PC-9 (cell line): ENCODE measurements at regions not wholly inside any gene's neighbourhood (a gene's known extent, or its start where the extent isn't known, plus 50 kb on each side); places are given as distances from the start of the nearest gene placed in this dataset.
"Not testable (repeated sequence)": the region's sequence is repeated elsewhere in the genome, so short reads cannot be mapped to it uniquely, and the experiment has no call there.

ENCODE experiments used
- BruUV-seq: library from RNA; stranded (reverse); fragments of 400-500 nt; replicated peaks from 2 replicates; lab custom pipeline; 2021; lab: Mats Ljungman, UMichigan
- CTCF ChIA-PET: fragments of 300-600 bp; sonication (Branson Sonifier 250); formaldehyde crosslinking; loops from one replicate; lab custom pipeline; 2022; ENCODE audit warnings: antibody characterized with exemption; lab: Charles Lee
- POLR2A ChIA-PET: fragments of 300-600 bp; sonication (Branson Sonifier 250); formaldehyde crosslinking; loops from one replicate; lab custom pipeline; 2022; ENCODE audit warnings: antibody characterized with exemption; ENCODE audit not compliant: unreplicated experiment; lab: Charles Lee
- DNase-seq, 2 experiments: peaks; one replicate each; pipeline versions ENCODE4 v3.0.0 to v3.0.0-alpha.2; 2015 to 2022; ENCODE audit warnings: mixed read lengths in 1 of 2
- H2AFZ ChIP-seq: fragments of 200-600 bp; sonication (generic); 2 replicates; pipeline ENCODE4 v1.8.1; 2017; ENCODE audit warnings: antibody characterized with exemption
- H3F3A ChIP-seq: fragments of 200-600 bp; sonication (generic); 2 replicates; pipeline ENCODE4 v1.8.1; 2017; ENCODE audit warnings: antibody characterized with exemption, mild to moderate bottlenecking, low read depth; ENCODE audit not compliant: insufficient read depth
- H3K27ac ChIP-seq: fragments of 200-600 bp; sonication (generic); 2 replicates; pipeline ENCODE4 v1.6.1; 2016; ENCODE audit warnings: mixed run types
- H3K27me3 ChIP-seq: fragments of 200-600 bp; sonication (generic); 2 replicates; pipeline ENCODE4 v1.6.1; 2016; ENCODE audit warnings: low read depth, mixed run types; ENCODE audit not compliant: insufficient read depth
- H3K36me3 ChIP-seq: fragments of 200-600 bp; sonication (generic); 2 replicates; pipeline ENCODE4 v1.6.1; 2016; ENCODE audit warnings: low read depth, mixed run types
- H3K4me1 ChIP-seq: fragments of 200-600 bp; sonication (generic); replicated peaks from 2 replicates; pipeline ENCODE4 v1.6.1; 2016; ENCODE audit warnings: mixed run types; ENCODE audit not compliant: insufficient read depth
- H3K4me2 ChIP-seq: fragments of 200-600 bp; sonication (generic); 2 replicates; pipeline ENCODE4 v1.6.1; 2017; ENCODE audit warnings: mixed run types
- H3K4me3 ChIP-seq: fragments of 200-600 bp; sonication (generic); 2 replicates; pipeline ENCODE4 v1.6.1; 2016; ENCODE audit warnings: mixed run types
- H3K79me2 ChIP-seq: fragments of 200-600 bp; sonication (generic); 2 replicates; pipeline ENCODE4 v1.6.1; 2017; ENCODE audit warnings: low read depth, mixed run types
- H3K9me2 ChIP-seq: fragments of 200-600 bp; sonication (generic); 2 replicates; pipeline ENCODE4 v1.8.1; 2017; ENCODE audit warnings: mild to moderate bottlenecking; ENCODE audit not compliant: insufficient read depth
- H3K9me3 ChIP-seq: fragments of 200-600 bp; sonication (generic); 2 replicates; pipeline ENCODE4 v1.8.1; 2016; ENCODE audit warnings: low read depth; ENCODE audit not compliant: insufficient read depth
- H4K20me1 ChIP-seq: fragments of 200-600 bp; sonication (generic); 2 replicates; pipeline ENCODE4 v1.8.1; 2017; ENCODE audit not compliant: insufficient read depth
- intact Hi-C: fragments of 100-400 bp; cut with micrococcal nuclease; formaldehyde crosslinking; loops from one replicate; pipeline ENCODE4 v1.10.0; 2022; ENCODE audit not compliant: unreplicated experiment

GRCh38 chr21:10325546-10325945, 195.8 kb upstream of the TPTE start:
- H3K4me3 ChIP-seq, CTCF ChIA-PET, DNase-seq, BruUV-seq, H3K79me2 ChIP-seq, H3K27ac ChIP-seq, H3F3A ChIP-seq, intact Hi-C loops, H4K20me1 ChIP-seq, H3K4me1 ChIP-seq, H3K4me2 ChIP-seq, H3K9me2 ChIP-seq, H3K27me3 ChIP-seq, H3K9me3 ChIP-seq, POLR2A ChIA-PET, H2AFZ ChIP-seq, H3K36me3 ChIP-seq: not testable (repeated sequence)

- H3K4me2 ChIP-seq, CTCF ChIA-PET, POLR2A ChIA-PET: not testable (repeated sequence)
These were observed 195.2 kb upstream of the TPTE start for GRCh38 chr21:10326146-10326545.

DNA sequence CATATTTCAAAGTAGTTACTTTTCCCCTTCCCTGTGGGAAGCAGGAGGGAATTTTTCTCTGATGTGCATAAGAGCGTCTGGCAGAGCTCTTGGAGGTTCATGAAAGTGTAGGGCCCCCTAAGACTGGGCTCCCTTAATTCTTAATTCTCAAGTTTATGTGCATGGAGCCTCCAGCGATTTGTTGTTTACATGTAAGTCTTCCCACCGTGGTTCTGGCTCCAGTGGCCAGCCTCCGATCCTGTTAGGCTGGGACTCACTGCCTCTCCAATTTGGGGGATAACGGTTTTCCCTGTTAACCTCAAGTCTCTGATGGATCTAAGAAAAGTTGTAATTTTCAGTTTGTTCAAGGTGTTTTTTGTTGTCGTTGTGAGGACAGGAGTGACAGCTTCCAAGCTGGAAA, 192.7 kb upstream of the TPTE start:
- H3K79me2 ChIP-seq, H3K36me3 ChIP-seq, H2AFZ ChIP-seq, H4K20me1 ChIP-seq, H3K4me2 ChIP-seq, H3K9me2 ChIP-seq, H3K4me1 ChIP-seq, BruUV-seq, H3F3A ChIP-seq, H3K27me3 ChIP-seq, H3K9me3 ChIP-seq, DNase-seq, H3K27ac ChIP-seq, intact Hi-C loops, H3K4me3 ChIP-seq, CTCF ChIA-PET, POLR2A ChIA-PET: not testable (repeated sequence)

More at GRCh38 chr21:10326146-10326545, 195.2 kb upstream of the TPTE start:
- H3K27me3 ChIP-seq, H3K9me3 ChIP-seq, H3K9me2 ChIP-seq, H4K20me1 ChIP-seq, H3K4me1 ChIP-seq, H3K36me3 ChIP-seq, BruUV-seq, H3F3A ChIP-seq, DNase-seq, H3K4me3 ChIP-seq, H2AFZ ChIP-seq, intact Hi-C loops, H3K27ac ChIP-seq, H3K79me2 ChIP-seq: not testable (repeated sequence)

- H3K27ac ChIP-seq, H4K20me1 ChIP-seq, H3F3A ChIP-seq, H3K79me2 ChIP-seq, H2AFZ ChIP-seq, H3K36me3 ChIP-seq, H3K4me1 ChIP-seq, H3K4me3 ChIP-seq, H3K27me3 ChIP-seq, intact Hi-C loops, H3K9me2 ChIP-seq, BruUV-seq, CTCF ChIA-PET, DNase-seq, H3K9me3 ChIP-seq, H3K4me2 ChIP-seq: not testable (repeated sequence)
- POLR2A ChIA-PET = interaction anchor here (0.6 kb wide), 1 partner anchor 309 kb away, joined by 5 read pairs; no protein-coding TSS in a partner anchor
These were observed 190.7 kb upstream of the TPTE start for GRCh38 chr21:10330641-10331119.

GRCh38 chr21:10331134-10331533, 190.2 kb upstream of the TPTE start:
- intact Hi-C loops, BruUV-seq, H3K4me1 ChIP-seq, H3K79me2 ChIP-seq, H3K27me3 ChIP-seq, H4K20me1 ChIP-seq, CTCF ChIA-PET, H3K36me3 ChIP-seq, H3K4me3 ChIP-seq, POLR2A ChIA-PET, H3K9me2 ChIP-seq, H3K9me3 ChIP-seq, H3K27ac ChIP-seq, H3F3A ChIP-seq, H3K4me2 ChIP-seq, H2AFZ ChIP-seq: not testable (repeated sequence)
- DNase-seq = peak in 1 of 2 experiments; percentile 32

DNA sequence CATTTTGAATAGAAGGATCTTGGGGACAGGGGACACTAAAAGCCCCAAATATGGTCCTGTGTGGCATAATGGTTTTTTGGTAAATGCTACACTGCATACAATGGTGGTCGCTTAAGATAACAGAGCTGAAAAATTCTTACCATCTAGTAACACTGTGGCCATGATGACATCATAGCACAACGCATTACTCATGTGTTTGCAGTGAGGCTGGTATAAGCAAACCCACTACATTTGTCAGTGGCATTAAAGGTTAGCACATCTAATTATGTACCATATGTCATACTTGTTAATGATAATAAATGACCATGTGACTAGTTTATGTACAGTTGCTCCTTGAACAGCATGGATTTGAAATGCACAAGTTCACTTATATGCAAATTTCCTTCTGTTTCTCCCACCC, 188.4 kb upstream of the TPTE start:
- DNase-seq, H3K9me2 ChIP-seq, POLR2A ChIA-PET, H3K4me3 ChIP-seq, intact Hi-C loops, H3K27me3 ChIP-seq, H2AFZ ChIP-seq, H3K4me1 ChIP-seq, H3K36me3 ChIP-seq, BruUV-seq, H3K4me2 ChIP-seq, H3K27ac ChIP-seq, H3F3A ChIP-seq, H4K20me1 ChIP-seq, H3K9me3 ChIP-seq, H3K79me2 ChIP-seq, CTCF ChIA-PET: not testable (repeated sequence)

DNA sequence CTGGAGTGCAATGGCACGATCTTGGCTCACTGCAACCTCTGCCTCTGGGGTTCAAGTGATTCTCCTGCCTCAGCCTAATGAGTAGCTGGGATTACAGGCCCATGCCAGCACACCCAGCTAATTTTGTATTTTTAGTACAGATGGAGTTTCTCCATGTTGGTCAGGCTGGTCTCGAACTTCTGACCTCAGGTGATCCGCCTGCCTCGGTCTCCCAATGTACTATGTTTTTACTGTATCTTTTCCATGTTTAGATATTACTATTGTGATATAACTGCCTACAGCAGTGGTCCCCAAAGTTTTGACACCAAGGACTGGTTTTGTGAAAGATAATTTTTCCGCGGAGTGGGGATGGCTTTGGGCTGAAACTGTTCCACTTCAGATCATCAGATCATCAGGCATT, 187.0 kb upstream of the TPTE start:
- H3K4me3 ChIP-seq, H3K9me2 ChIP-seq, H3K36me3 ChIP-seq, H3K27ac ChIP-seq, intact Hi-C loops, H3K9me3 ChIP-seq, POLR2A ChIA-PET, BruUV-seq, H4K20me1 ChIP-seq, H3F3A ChIP-seq, H3K27me3 ChIP-seq, H3K4me1 ChIP-seq, H2AFZ ChIP-seq, H3K79me2 ChIP-seq, H3K4me2 ChIP-seq, DNase-seq, CTCF ChIA-PET: not testable (repeated sequence)
